Mesothelial cell of epicardium (in vitro differentiated cells): ENCODE measurements at regions not wholly inside any gene's neighbourhood (a gene's known extent, or its start where the extent isn't known, plus 50 kb on each side); places are given as distances from the start of the nearest gene placed in this dataset.

ENCODE experiments used
- DNase-seq, 2 experiments: peaks; one replicate each; pipeline ENCODE4 v3.0.0; 2021; ENCODE audit warnings: low spot score in 2 of 2; ENCODE audit not compliant: unreplicated experiment in 2 of 2
- H3K27ac Mint-ChIP-seq: 2 replicates; pipeline ENCODE4 v1.8.0; 2021; ENCODE audit warnings: mixed read lengths
- H3K27me3 Mint-ChIP-seq: 2 replicates; pipeline ENCODE4 v1.8.0; 2021; ENCODE audit warnings: low read depth, mixed read lengths
- H3K36me3 Mint-ChIP-seq: 2 replicates; pipeline ENCODE4 v1.8.0; 2021; ENCODE audit warnings: mixed read lengths
- H3K4me1 Mint-ChIP-seq: 2 replicates; pipeline ENCODE4 v1.8.0; 2021; ENCODE audit warnings: mixed read lengths
- H3K4me3 Mint-ChIP-seq: 2 replicates; pipeline ENCODE4 v1.8.0; 2021; ENCODE audit warnings: mild to moderate bottlenecking, moderate library complexity, mixed read lengths
- H3K9me3 Mint-ChIP-seq: 2 replicates; pipeline ENCODE4 v1.8.0; 2021; ENCODE audit warnings: mixed read lengths
- TF ChIP-seq, protein P1 (sequence below): fragments of 200-600 bp; sonication (generic); IDR thresholded peaks from one replicate; pipeline ENCODE4 v1.5.0; 2021; ENCODE audit warnings: antibody characterized with exemption; ENCODE audit not compliant: unreplicated experiment

DNA sequence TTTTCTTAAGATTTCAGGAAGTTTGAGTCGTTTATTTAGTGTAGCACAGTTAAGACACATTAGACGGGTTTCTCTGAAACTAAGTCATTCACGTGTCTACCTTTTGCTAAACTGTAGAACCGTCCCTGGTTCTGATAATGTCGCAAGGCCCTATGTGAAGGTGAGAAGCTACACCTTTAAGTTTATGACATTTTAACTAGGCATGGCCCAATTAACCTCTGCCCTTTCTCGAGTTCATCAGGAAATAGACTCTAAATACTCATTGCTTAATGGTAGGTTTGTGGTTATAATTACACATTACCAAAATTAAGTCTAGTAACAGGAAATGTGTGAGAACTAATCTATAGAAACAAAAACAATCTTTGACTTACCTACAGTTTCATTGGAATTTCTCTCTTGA lies 126.6 kb upstream of the FZD8 start:
- H3K36me3 Mint-ChIP-seq: no peaks in the 10 kb centered on the region
- TF ChIP-seq, protein P1, sequence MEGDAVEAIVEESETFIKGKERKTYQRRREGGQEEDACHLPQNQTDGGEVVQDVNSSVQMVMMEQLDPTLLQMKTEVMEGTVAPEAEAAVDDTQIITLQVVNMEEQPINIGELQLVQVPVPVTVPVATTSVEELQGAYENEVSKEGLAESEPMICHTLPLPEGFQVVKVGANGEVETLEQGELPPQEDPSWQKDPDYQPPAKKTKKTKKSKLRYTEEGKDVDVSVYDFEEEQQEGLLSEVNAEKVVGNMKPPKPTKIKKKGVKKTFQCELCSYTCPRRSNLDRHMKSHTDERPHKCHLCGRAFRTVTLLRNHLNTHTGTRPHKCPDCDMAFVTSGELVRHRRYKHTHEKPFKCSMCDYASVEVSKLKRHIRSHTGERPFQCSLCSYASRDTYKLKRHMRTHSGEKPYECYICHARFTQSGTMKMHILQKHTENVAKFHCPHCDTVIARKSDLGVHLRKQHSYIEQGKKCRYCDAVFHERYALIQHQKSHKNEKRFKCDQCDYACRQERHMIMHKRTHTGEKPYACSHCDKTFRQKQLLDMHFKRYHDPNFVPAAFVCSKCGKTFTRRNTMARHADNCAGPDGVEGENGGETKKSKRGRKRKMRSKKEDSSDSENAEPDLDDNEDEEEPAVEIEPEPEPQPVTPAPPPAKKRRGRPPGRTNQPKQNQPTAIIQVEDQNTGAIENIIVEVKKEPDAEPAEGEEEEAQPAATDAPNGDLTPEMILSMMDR: no peak
- H3K27ac Mint-ChIP-seq: no peak overlapping the region
- peaks cover 5% of the 10 kb centered on the region for H3K27me3 Mint-ChIP-seq
- H3K4me1 Mint-ChIP-seq: peaks cover 12% of the 10 kb centered on the region
- H3K4me3 Mint-ChIP-seq: no peak overlapping the region
- DNase-seq: no peak
- H3K9me3 Mint-ChIP-seq: no peaks in the 10 kb centered on the region

DNA sequence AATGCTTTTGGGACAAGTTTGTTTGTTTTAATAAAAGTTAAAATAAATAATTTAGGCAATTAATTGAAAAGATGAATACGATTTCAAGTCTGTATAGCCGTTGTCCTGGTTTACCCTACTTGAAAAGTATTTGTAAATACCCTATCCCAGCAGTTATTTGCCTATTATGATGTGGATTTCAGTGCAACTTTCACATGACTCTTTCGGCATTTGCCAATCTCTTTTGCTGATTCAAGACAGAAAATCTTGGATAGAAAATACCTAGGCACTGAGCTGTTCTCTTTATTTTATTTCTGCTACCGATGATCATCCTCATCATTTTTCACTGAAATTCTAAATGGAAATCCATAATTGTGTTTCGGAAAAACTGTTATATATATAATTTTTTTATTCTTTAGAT lies 125.9 kb upstream of the FZD8 start:
- H3K27ac Mint-ChIP-seq: no peak overlapping the region
- TF ChIP-seq, protein P1: no peak
- no peak overlapping the region for H3K4me3 Mint-ChIP-seq
- H3K36me3 Mint-ChIP-seq: no peaks in the 10 kb centered on the region
- H3K27me3 Mint-ChIP-seq: no peaks in the 10 kb centered on the region
- H3K9me3 Mint-ChIP-seq: no peaks in the 10 kb centered on the region
- no peak for DNase-seq
- H3K4me1 Mint-ChIP-seq: peaks cover 12% of the 10 kb centered on the region

DNA sequence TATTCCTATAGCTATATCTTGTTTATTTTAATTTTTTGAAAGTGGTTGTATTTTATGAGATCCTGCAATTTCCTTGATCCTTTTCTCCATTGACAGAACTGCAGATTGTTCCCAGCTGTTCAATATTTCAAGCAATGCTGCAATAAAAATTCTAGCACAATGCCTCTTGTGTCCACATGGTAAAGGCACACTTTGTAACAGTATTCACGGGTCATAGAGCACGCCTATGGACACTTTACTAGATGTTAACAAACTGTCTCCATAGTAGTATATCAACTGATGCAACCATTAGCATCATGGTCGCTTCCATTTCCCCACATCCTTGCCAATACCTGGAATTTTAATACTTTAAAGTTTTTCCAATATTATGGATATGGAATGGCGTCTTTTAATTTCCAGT lies 123.9 kb upstream of the FZD8 start:
- no peak overlapping the region for H3K4me3 Mint-ChIP-seq
- TF ChIP-seq, protein P1: no peak
- peaks cover 9% of the 10 kb centered on the region for H3K4me1 Mint-ChIP-seq
- H3K36me3 Mint-ChIP-seq: no peaks in the 10 kb centered on the region
- H3K9me3 Mint-ChIP-seq: no peaks in the 10 kb centered on the region
- H3K27me3 Mint-ChIP-seq: no peaks in the 10 kb centered on the region
- DNase-seq: no peak
- H3K27ac Mint-ChIP-seq: no peak overlapping the region

DNA sequence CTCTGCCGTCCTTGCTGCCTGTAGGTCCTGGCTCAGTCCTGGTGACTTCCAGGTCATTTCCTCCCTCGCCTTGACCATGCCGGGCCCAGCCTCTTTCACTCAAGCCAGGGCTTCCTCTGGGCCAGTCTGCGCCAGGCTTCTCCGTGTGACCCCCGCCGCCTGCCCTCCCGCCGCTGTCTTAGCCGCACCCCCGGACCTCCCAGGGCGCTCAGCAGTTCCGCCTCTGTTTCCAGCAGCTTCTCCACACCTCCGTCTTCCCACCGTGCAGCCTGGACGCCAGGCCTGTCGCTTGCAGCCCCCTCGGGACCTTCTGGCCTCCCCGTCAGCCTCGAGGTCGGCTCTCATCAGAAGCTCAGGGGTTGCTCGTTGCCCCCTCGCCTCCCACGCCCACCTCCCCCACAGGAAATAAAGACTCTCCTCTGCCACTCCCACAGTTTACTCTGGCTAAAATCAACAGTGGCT lies 123.0 kb upstream of the FZD8 start:
- no peaks in the 10 kb centered on the region for H3K27me3 Mint-ChIP-seq
- no peaks in the 10 kb centered on the region for H3K36me3 Mint-ChIP-seq
- TF ChIP-seq, protein P1: no peak
- H3K4me1 Mint-ChIP-seq: peaks cover 8% of the 10 kb centered on the region
- H3K4me3 Mint-ChIP-seq: no peak overlapping the region
- no peaks in the 10 kb centered on the region for H3K9me3 Mint-ChIP-seq
- no peak overlapping the region for H3K27ac Mint-ChIP-seq
- no peak for DNase-seq

DNA sequence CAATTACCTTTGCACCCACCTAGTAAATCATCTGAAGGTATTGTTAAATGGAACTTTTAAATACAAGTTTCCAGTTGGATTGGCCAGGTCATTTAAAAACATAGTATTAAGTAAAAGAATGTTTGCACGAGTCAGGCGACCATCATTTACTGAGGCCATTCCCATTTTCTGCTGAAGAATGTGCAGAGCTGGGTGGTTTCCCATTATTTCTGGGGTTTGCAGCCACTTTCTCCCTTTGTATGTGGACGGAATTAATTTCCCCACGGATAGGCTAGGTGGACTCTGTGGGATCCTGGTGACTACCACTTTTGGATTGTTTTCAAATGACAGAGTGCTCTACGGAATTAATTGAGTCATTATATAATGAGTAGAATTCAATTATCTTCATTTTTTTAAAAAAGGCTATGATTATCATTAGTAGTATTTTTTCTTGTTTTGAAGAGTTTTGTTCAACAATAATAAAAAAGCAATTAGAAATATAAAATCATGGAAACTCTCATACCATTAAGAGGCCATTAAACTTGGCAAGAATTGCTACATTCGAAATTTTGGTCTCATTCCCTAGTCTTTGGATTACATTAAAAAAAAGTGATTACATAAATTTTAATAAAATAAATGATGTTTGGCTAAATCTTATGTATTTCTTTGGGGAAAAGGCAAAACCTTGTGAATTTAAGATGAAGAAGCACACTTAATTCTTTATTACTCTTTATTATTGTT lies 120.4 kb upstream of the FZD8 start:
- H3K9me3 Mint-ChIP-seq: peaks cover 4% of the 10 kb centered on the region
- H3K36me3 Mint-ChIP-seq: no peaks in the 10 kb centered on the region
- H3K27me3 Mint-ChIP-seq: no peaks in the 10 kb centered on the region
- H3K4me1 Mint-ChIP-seq: peaks cover 2% of the 10 kb centered on the region
- H3K27ac Mint-ChIP-seq: no peak overlapping the region
- no peak for DNase-seq
- H3K4me3 Mint-ChIP-seq: no peak overlapping the region
- TF ChIP-seq, protein P1: no peak
